GDM1 (cell line): ENCODE measurements at regions not wholly inside any gene's neighbourhood (a gene's known extent, or its start where the extent isn't known, plus 50 kb on each side); places are given as distances from the start of the nearest gene placed in this dataset.

ENCODE experiments used
- DNase-seq: peaks from one replicate; lab custom pipeline; 2025; lab: John Stamatoyannopoulos, UW

- no peak for DNase-seq
Measured at GRCh38 chr9:108645520-108645919, 210.3 kb downstream of the ACTL7B start.

- DNase-seq = no peak
Measured at GRCh38 chr9:108643731-108644510, 211.9 kb downstream of the ACTL7B start.

- no peak for DNase-seq
Measured at GRCh38 chr9:108642871-108643270, 212.9 kb downstream of the ACTL7B start.

- no peak for DNase-seq
Measured at GRCh38 chr9:108640230-108640629, 215.6 kb downstream of the ACTL7B start.

- DNase-seq = no peak
Measured at GRCh38 chr9:108639696-108640095, 216.1 kb downstream of the ACTL7B start.

GRCh38 chr9:108639091-108639490, 216.7 kb downstream of the ACTL7B start:
- DNase-seq = no peak

- DNase-seq = no peak
Measured at GRCh38 chr9:108637340-108637739, 218.4 kb downstream of the ACTL7B start.

- DNase-seq = no peak
Measured at GRCh38 chr9:108636013-108636412, 219.8 kb downstream of the ACTL7B start.

GRCh38 chr9:108634672-108635462, 220.9 kb downstream of the ACTL7B start:
- no peak for DNase-seq

GRCh38 chr9:108634204-108634603, 221.6 kb downstream of the ACTL7B start:
- no peak for DNase-seq

GRCh38 chr9:108631496-108632285, 224.1 kb downstream of the ACTL7B start:
- no peak for DNase-seq

- DNase-seq = no peak
Measured at GRCh38 chr9:108628316-108628715, 227.5 kb downstream of the ACTL7B start.

- DNase-seq = no peak
Measured at GRCh38 chr9:108626743-108627142, 229.0 kb downstream of the ACTL7B start.

- no peak for DNase-seq
Measured at GRCh38 chr9:108621991-108622855, 233.6 kb downstream of the ACTL7B start.

- DNase-seq = no peak
Measured at GRCh38 chr9:108620767-108621166, 235.0 kb downstream of the ACTL7B start.

- no peak for DNase-seq
Measured at GRCh38 chr9:108618906-108619550, 236.8 kb downstream of the ACTL7B start.

GRCh38 chr9:108617676-108618075, 238.1 kb downstream of the ACTL7B start:
- no peak for DNase-seq

GRCh38 chr9:108615152-108615551, 240.6 kb downstream of the ACTL7B start:
- DNase-seq = no peak

- no peak for DNase-seq
Measured at GRCh38 chr9:108612513-108612912, 243.3 kb downstream of the ACTL7B start.

GRCh38 chr9:108609897-108610253, 245.9 kb downstream of the ACTL7B start:
- no peak for DNase-seq
